Stimulated activated CD4-positive, alpha-beta T cell treated with anti-CD3 and anti-CD28 coated beads, Interleukin-1b, Interleukin-23, amount 100 ng/mL, for 48 hours (primary cell): ENCODE measurements at regions not wholly inside any gene's neighbourhood (a gene's known extent, or its start where the extent isn't known, plus 50 kb on each side); places are given as distances from the start of the nearest gene placed in this dataset.

ENCODE experiments used
- DNase-seq: peaks from one replicate; pipeline ENCODE4 v3.0.0-alpha.2; 2020

DNA sequence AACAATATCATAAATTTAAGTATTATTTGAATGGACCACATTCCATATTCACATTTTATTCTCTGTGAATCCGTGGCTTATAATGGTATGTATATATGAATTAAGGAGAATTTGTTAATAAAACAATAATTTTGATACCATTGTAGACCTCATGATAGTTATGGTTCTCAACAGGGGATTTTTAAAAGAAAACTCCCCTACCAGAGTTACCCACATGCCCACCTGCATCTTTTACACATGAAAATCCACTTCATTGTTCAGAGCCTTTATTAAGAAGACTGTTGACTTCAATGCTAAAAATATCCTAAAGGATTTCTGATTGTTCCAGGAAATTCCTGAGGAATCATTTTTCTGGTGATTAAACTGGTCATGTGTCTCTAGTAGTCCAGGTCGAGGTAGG lies 557.7 kb upstream of the MEF2C start:
- DNase-seq = no peak

DNA sequence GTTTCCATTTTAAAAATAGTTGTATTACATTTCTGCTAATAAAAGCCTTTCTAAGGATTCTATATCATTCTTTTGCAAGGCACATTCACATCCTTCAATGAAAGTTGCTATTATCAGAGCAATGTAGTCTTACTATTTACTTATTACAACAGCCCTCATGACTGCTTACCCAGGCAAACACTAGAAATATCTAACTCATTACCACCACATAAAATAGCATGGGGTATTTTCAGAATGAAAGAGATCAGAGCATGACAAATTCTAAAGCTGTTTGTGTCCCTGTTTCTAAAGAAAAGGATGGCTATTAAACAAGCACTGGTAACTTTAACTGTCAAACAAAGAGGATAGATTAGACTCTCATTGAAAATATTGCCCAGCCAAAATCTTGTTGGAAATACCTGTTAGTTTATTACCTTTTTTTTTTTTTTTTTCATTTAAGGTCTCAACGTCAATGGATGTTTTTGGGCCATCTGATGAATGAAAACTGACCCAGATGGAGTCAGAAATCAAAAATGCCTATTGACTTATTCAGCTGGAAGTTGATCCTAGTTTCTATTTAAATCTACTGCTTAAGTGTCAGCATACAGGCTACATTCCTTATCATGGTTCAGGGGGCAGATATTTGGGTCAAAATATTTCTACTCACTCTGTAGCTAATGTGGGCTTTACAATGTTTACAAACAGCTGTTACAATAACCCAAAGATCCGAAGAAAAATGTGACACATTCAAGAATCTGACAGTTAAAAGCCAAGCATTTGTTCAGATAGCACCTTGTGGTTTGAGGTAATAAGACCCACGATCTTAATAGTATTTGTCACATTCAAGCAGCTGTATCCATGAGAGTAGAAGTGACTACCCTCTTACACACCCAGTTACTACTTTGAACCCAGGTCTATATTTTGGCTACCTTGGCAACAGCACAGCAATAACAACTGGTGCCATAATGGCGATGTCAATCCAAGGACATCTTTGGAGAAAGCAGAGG lies 554.8 kb upstream of the MEF2C start:
- no peak for DNase-seq

DNA sequence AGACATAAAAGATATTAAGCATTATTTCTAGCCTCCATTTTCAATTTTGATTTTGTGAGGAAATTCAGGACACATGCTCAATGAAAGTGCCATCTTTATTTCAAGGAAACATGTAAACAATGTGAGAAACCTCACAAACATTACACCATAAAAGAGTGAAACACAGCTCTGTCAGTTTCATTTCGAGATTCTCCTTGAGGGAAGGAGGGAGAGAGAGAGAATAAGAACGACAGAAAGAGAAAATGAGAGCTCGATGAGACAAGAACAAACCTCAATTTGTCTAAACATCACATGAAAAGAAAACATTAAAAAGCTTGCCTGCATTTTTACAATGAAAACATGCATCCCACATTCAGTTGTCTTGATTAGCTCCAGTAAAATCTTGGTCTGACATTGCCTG lies 553.5 kb upstream of the MEF2C start:
- DNase-seq = no peak

DNA sequence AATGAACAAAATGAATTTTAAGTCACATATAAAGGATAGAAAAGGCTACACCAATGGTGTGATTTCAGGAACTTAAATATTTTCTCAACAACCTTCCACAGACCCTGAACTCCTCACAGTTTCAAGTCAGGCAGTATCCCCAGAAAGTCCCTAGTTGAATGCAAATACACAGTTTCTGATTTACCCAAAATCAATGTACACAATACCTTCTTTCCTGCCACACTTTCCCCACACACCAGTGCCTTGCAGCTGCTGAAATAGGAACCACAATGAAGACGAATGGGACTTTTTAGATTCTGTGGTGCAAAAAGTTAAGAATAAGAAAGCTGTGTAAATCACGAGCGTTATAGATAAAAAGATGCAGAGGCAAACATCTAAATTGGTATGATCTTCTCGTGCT lies 552.4 kb upstream of the MEF2C start:
- no peak for DNase-seq

DNA sequence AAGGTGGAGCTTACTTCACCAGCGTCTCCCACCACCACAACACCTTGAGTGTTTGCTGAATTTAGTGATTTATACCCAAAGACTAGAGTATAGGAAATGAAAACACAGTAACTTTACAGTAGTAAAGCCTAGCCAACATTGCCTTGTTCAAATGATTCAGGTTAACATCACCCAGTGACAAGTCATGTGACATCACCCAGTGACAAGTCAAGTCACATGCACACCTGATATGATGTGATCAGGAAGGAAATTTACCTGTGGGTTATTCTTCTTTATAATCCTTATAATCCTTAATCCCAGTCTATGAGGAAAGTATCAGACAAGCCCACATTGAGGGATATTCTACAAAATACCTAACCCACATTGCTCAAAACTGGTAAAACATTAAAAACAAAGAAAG lies 545.6 kb upstream of the MEF2C start:
- no peak for DNase-seq

DNA sequence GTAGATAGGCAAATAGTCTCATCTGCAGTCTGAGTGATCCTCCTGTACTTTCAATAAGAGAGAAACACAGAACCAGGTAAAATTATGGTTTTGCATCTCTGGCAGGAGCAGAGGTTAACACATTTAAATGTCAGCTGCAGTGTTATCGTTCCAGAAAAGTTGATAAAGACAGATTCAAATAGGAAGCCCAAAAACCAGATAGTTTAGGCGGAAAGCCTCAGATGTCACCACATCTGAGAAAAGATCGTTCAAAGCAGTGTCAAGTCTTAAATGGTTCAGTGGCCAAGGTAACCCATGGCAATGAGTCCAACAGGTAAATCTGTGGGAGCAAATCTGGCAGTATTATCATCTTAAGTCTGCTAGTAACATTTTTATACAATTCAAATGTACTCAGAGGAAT lies 542.1 kb upstream of the MEF2C start:
- DNase-seq = no peak

DNA sequence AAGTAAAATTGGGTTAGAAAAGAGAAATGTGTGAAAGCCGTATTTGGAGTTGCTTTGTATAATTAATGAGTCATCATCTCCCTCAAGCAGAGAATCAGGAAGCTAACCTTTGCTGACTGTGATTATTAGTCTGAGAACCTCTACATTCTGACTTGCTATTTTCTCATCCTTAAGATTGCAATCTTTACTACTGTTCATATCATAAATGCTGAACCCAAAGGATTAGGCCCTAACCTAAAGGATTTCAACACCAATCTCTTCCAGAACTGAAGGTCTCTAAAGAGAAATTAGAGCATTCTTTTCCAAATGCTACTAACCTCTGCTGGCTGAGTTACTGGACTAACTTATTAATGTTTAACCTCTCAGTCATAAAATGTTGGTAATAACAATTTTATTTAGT lies 538.1 kb upstream of the MEF2C start:
- DNase-seq = no peak

DNA sequence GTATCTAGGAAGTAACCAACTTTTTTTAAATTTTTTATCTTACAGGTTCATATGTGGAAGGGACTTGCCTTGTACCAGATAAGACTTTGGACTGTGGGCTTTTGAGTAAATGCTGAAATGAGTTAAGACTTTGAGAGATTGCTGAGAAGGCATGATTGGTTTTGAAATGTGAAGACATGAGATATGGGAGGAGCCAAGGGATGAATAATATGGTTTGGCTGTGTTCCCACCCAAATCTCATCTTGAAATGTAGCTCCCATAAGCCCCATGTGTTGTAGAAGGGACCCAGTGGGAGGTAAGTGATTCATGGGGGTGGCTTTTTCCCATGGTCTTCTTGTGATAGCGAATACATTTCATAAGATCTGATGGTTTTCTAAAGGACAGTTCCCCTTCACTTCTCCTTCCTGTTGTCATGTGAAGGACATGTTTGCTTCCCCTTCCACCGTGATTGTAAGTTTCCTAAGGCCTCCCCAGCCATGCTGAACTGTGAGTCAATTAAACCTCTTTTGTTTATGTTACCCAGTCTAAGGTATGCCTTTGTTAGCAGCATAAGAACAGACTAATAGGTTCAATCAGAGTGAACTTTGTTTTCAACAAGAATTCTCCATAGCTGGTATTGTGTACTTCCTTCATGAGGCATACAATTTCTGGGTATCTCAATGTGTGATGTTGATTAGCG lies 535.6 kb upstream of the MEF2C start:
- no peak for DNase-seq

DNA sequence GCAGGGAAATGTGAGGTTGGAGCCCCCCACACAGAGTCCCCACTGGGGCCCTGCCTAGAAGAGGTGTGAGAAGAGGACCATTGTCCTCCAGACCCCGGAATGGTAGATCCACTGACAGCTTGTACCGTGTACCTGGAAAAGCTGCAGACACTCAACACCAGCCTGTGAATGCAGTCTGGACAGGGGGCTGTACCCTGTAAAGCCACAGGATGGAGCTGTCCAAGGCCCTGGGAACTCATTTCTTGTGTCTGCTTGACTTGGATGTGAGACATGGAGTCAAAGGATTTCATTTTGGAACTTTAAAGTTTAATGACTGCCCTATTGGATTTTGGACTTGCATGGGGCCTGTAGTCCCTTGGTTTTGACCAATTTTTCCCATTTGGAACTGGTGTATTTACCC lies 535.0 kb upstream of the MEF2C start:
- no peak for DNase-seq

DNA sequence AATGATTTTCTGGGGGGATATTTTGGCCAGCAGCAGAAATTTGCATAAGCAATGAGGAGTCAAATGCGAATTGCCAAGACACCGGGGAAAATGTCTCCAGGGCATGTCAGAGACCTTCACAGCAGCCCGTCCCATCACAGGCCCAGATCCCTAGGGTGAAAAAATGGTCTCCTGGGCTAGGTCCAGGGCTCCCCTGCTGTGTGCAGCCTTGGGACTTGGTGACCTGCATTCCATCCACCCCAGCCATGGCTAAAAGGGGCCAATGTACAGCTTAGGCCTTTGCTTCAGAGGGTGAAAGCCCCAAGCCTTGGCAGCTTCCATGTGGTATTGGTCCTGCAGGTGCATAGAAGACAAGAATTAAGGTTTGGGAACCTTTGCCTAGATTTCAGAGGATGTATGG lies 534.5 kb upstream of the MEF2C start:
- no peak for DNase-seq

DNA sequence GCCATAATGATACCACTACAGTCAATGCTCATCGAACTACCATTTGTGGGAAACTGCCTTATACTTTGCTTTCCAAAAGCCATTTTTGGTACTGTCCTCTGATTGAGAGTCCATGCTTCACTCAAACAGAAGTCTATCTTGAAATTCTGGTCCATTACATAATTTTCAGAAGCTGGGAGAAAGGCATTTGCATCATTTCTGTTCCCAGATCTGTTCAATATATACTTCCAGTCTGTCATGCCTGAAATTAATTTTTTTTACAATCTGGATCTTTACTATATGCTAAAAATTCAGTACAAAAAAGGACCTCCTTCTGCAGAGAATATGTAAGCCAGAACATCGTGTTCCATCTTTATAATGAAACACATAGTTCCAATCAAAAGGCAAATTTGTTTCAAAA lies 528.9 kb upstream of the MEF2C start:
- no peak for DNase-seq

DNA sequence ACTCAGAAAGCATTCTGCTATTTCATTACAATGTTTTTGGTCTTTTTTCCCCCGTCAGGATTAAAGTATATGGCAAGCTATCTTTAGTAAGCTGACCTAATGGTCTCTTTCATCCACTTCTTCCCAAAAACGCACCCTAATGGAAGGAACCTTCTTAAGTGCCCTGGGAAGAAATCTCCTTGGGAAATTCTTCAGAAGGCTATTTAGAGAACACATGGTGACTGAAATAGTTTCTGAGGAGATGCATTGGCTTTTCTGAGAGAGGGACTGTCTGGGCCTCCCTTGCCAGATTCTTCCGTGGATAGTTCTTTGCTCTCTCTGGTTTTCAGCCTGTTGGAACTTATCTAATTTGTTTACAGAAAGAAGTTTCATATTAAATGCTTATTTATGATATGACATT lies 524.1 kb upstream of the MEF2C start:
- DNase-seq = no peak

DNA sequence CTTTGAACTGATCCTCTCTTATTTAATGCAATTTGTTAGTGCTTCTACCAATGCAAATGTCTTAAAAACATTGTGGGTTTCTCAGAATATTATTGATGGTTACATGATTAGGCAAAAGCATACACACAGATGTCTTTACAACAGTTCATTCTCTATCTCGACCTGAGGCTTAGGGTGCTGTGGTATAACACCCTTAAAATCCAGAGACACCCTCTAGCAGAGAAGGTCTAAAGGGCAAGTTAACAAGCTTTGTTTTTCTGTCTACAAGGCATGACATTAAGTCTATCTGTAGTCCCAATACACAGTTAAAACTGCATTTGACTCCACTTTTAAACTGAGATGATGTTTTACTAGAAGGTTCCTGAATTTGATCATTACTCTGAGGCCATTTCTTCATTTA lies 518.7 kb upstream of the MEF2C start:
- no peak for DNase-seq

DNA sequence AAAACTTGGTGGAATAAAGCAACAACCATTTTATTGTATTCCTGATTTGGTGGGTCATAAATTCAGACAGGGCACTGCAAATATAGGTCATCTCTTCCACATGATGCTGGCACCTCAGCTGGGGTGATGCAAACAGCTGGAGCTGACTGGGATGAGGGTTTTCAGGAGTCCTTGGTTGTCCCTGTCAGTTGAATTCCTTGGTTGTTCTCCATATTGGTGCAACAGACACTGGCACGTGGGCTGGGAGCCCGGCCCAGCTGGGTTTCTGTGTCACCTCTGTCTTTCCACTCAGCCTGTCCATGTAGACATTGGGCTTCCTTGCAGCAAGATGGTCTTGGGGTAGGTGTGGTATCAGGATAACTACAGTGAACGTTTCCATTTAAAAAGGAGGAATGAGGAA lies 518.0 kb upstream of the MEF2C start:
- no peak for DNase-seq

DNA sequence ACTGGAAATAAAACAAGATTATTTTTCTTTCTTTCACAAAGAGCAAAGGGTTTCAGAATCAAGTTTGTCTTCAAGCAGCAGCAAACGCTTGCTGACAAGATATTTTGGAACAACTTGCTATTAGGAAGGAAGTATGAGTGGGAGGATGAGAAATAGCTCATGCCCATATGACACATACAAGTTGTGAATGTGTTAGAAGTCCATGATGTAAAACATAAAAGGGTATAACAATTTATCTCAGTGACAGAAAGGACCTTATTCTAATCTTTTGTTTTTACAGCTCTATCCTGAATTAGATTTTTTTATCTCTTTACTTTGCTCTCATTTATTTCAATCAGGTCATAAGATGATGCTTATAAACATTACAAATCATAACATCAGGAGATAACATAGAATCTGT lies 516.6 kb upstream of the MEF2C start:
- no peak for DNase-seq

DNA sequence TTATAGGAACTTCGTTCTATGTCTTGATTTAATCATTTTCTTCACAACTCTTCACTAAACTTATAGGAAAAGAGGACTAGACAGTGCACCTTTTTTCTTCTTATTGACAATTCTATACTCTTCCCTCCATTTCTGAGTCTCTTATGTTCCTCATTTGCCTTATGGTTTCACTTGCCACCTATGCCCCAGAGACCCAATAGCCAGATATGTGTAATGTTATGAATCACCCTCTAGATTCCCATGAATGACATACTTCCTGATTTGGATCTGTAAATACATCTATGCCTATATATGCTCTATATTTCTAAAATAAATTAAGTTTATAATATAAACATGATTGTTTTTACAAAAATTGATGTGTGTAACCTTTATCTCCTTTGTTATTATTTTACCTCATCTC lies 514.1 kb upstream of the MEF2C start:
- DNase-seq = no peak

DNA sequence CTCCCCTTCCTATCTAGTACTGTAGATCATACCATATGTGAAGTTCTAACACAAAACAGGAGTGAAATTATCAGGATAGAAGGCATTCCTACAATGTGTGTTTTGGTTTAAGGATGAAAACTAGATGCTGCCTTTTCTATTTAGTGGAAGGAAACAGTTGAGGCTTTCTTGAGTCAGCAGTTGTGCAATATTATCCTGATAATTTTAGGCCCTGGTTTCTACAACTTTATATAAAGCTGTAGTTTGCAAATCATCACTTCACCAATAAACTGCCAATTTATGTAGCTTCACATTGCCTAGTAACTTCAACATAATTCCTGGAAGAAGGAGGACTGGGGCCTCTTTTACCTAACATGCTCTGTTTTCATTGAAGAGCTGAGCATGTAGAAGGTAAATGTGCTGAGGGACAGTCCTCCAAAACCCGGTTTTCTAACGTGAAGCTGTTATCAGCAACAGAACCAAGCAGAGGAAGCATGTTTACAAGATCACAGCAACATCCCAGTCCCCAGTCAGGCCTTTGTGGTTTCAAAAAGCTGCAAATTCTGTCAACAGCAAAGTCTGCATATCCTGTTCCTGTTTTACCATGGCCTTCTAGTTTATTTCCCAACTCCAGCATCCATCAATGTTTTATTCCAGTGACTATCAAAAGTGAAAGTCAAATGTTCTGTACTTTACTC lies 513.4 kb upstream of the MEF2C start:
- DNase-seq = no peak

DNA sequence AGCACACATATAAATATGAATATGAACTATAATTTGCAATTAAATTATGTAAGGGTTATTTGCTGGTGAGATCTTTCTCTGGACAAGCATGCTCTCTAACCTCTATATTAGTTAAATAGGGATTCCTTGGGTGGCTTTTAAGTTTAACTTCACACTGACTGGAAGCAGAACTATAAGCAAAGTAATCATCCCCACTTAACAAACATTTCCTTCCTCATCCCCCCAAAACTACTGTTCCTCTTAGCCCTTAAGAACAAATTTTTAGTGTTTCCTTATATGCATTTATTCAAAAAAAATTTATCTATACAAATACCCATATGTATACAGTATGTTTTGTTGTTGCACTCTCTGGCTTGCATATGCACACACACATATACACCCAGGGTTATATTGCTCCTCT lies 512.1 kb upstream of the MEF2C start:
- no peak for DNase-seq

DNA sequence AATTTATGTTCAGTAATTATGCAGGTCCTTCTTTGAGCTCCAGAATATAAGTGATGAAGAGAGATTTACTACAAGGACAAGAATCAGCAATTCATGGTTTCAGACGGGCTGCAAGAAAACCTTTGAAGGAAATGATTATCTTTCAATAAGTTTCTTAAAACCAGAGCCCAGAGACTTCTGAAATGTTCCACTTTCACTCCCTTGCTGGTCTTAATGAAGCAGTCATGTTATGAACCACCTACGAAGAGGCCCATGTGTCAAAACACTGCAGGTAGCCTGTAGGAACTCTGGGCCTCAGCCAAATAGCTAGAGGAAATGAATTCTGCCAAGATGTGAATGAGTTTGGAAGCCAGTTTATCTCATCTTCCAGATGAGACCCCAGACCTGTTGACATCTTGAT lies 505.9 kb upstream of the MEF2C start:
- DNase-seq = no peak

DNA sequence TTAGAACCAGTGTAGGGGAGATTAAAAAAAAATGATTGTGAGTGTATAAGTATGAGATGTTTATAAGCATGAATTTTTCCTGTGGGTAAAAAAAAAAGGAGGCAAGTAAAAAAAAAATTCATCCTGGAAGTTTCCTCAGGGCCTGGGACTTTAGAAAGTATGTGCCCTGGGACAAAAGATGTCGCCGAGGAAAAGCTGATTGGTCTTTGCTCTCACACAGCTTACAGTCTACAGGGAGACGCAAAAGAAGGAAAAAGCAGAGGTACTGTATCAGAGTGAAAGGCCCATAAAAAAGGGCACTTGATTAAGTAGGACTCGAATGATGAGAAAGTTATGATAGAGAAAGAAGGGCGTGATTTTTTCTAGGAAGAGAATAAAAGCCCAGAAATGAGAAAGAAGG lies 501.4 kb upstream of the MEF2C start:
- no peak for DNase-seq

DNA sequence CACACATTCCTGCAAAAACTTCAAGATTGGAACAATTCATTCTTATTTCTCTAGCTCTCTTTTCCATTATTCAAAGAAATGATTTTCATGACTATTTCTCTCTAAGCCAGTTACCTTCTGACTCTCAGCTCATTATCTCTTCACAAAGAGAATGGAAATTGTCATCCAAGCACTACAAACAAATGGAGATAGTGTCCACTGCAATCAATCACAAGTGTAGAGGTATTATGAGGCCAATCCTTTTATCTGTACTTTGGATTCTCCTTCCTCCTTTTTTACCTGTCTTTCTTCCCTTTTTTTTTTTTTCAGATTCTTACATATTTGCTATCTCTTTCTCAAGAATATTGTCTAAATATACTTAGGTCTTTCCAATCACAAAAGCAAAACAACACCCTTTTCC lies 497.7 kb upstream of the MEF2C start:
- no peak for DNase-seq

DNA sequence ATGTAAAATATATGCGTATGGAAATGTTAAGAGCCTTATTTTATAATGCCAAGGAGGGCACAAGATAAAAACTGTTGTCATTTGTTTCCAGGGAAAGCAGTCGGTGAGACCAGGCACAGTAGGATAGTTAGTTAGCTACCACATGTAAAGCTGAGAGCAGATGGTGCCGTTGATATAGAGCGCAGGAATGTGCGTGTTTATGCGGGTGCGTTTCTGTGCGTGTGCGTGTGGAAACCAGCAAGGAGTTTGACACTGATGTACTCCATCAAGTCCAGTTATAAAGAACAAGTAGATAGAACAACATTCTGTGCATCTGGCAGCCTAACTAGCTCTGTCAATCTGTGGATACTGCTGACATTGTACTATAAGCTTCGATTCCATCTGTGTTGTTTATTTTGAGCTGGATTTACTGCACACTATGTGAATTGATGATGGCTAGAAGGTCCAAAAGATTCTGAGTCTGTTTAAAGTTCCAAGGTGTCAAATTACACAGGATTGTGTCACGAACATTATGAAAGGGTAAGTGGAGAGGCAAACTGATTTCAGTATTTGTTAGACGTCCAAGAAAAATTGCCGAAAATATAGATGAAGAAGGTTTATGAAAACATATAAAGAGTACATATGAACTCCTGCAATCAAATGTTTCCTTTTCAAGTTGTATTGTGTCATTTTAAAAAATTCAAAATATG lies 494.9 kb upstream of the MEF2C start:
- no peak for DNase-seq

DNA sequence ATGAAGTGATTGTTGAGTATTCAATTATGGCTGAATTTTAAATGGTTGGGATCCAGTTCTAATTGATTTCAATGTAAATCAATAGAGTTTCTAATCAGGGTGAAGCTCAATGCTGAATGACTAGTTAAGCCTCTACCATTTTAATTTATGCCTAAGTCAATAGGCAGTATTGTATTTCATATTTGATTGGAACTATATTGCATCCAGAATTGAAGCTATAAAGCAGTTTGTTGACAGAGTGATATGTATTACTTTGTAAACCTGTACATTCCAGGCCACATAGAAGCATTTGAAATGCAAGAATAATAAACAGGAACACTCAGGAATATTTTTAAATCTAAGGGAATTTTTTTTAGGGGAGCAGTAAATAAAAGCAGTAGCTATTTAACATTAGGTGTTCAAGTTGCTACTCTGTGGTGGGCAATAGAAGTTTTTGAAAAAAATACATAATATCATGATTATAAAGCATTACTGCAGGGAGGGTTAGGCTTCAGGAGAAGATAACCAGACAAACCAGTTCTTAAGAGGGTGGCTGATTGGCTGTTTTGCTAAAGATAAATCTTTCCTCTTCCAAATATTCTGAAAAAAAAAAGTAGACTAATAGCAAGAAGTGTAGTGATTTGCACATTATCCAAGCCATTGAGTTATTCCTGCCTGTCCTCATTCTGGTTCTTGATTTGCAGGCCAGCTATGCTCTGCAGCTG lies 492.0 kb upstream of the MEF2C start:
- DNase-seq = no peak
